NCI-H345 (cell line): ENCODE measurements at regions not wholly inside any gene's neighbourhood (a gene's known extent, or its start where the extent isn't known, plus 50 kb on each side); places are given as distances from the start of the nearest gene placed in this dataset.

Experiments used
- DNase-seq: peaks from one replicate; lab custom pipeline; 2025; lab: John Stamatoyannopoulos, UW

DNA sequence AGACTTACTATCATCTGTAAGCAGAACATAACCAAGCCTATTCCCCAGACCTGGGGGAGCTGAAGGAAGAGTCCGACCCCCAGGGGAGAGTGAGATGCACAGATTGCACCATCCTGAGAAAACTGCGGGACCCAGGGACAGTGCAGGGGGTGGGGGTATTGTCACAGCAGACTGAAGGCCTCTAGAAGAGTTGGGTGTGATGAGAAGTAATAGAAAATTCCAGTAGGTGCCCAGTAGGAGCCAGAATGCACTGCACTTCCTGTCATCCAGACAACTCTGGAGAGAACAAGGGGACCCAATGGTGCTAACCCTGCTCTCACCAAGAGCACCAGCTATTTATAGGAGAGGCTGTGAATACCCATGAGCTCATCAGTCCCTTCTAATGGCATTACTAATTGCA is 190.1 kb downstream of the BCL11B start:
- no peak for DNase-seq

- peak; percentile 62 for DNase-seq
Measured at GRCh38 chr14:99093532-99094517, 178.2 kb downstream of the BCL11B start.

GRCh38 chr14:99094901-99095300 is 177.1 kb downstream of the BCL11B start:
- DNase-seq: no peak

- DNase-seq: no peak
Measured at GRCh38 chr14:99095369-99095768, 176.6 kb downstream of the BCL11B start.

GRCh38 chr14:99098199-99098598 is 173.8 kb downstream of the BCL11B start:
- no peak for DNase-seq

- no peak for DNase-seq
Measured at GRCh38 chr14:99099051-99099787, 172.8 kb downstream of the BCL11B start.

GRCh38 chr14:99100497-99101270 is 171.3 kb downstream of the BCL11B start:
- no peak for DNase-seq

DNA sequence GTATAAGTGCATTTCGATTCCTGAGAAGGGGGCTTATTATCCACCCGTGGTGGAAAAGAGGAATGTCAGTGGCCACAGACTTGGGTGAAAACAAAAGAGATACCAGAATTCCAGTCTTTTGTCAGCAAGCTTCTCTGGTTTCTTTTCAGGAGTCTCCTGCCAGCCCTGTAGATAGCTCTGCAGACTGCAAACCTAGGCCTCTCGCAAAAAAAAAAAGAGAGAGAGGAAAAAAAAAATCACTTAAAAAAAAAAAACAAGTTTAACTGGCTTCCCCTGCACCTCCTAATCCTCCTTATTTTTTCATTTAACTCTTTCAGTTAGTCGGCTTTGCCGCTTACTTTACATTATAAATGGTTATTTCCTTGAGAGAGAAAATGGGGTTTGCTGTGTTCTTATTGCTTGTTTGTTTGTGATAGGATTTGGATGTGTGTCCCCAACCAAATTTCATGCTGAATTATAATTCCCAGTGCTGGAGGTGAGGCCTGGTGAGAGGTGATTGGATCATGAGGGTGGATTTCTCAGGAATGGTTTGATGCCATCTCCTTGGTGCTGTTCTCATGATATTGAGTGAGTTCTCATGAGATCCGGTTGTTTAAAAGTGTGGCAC is 170.0 kb downstream of the BCL11B start:
- DNase-seq: no peak

DNA sequence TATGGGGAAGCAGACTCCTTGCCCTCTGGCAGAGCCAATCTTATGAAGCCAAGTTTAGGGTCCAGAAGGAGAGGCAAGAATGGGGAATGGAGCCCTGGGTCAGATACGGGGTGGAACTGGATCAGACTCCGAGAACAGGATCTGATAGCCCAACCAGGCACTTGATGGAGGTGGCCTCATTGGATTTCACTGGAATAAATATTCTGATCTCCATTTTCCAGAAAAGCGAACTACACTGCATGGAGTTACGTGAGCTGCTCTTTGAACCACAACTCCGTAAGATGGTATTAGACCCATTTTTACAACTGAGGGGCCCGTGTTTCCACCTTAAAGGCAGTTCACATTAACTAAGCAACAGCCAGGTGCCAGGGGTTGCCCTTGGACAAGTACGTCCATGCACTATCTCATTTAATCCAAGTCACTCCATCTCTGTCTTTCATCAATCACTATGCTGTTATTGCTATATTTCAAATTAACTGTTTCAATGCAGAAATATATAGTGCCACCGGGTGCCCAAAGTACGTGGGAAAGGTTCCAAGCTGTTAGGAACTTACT is 155.2 kb downstream of the BCL11B start:
- no peak for DNase-seq

GRCh38 chr14:99117671-99118045 is 154.3 kb downstream of the BCL11B start:
- no peak for DNase-seq

DNA sequence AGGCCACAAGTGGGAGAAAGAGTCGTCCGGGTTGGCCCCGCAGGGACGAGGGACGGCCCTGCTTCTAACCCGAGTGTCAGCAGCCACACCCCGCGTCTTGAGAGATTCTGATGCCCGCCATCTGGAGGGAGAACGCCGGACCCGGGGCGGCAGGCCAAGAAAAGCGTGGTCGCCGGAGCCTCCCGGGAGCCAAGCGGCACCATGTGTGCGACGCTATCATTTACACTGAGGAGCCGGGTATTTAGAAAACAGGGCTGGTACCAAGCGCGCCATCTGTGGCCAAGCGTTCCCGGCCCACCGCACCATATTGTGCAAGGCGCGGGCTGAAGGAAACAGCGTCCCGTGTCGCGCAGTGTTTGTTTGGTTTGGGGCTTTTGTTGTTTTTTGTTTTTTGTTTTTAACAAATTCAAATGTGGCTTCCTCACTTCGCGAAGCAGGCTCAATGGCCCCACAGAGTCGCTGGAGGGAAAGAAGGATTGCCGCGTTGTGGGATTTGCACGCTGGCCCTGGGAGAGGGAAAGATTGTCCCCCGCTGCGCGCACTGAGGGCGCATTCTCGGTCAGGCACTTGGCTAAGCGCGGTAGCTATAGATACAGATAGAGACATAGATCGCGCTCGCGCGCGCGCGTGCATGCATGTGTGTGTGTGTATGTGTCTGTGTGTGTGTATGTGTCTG is 153.8 kb downstream of the BCL11B start:
- DNase-seq: no peak

DNA sequence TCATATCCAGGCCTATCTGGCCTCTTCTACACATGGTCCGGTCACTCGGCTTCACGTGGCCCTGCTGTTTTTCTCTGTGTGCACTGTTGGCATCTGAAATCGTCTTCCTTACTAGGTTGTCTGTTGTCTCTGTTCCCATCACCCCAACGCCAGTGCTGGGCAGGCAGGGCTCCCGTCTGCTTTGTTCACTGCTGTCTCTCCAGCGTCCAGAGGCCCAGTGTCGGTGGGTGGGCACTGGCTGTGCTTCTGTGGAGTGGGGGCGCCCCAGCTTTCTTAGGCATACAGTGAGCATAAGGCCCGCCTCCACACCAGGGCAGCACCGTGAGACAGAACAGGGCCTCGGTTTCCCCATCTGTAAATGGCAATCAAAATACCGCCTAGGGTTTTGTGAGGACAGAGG is 153.1 kb downstream of the BCL11B start:
- no peak for DNase-seq
